IMR-90 (cell line): ENCODE measurements at regions not wholly inside any gene's neighbourhood (a gene's known extent, or its start where the extent isn't known, plus 50 kb on each side); places are given as distances from the start of the nearest gene placed in this dataset.

ENCODE experiments used
- FOS ChIP-seq: fragments of 150-350 bp; IDR thresholded peaks from 2 replicates; pipeline ENCODE4 v1.6.1; 2016; ENCODE audit warnings: low read depth, low read length
- TF ChIP-seq, protein P1 (sequence below): fragments of 150-350 bp; IDR thresholded peaks from 2 replicates; pipeline ENCODE4 v1.6.1; 2017; ENCODE audit warnings: mild to moderate bottlenecking, antibody characterized with exemption, low read length, low read depth
- TF ChIP-seq, protein P2 (sequence below): conservative IDR thresholded peaks from 2 replicates; pipeline ENCODE4 v1.5.1; 2012; ENCODE audit warnings: mild to moderate bottlenecking, low read depth, low read length, improper control_type of control experiment

DNA sequence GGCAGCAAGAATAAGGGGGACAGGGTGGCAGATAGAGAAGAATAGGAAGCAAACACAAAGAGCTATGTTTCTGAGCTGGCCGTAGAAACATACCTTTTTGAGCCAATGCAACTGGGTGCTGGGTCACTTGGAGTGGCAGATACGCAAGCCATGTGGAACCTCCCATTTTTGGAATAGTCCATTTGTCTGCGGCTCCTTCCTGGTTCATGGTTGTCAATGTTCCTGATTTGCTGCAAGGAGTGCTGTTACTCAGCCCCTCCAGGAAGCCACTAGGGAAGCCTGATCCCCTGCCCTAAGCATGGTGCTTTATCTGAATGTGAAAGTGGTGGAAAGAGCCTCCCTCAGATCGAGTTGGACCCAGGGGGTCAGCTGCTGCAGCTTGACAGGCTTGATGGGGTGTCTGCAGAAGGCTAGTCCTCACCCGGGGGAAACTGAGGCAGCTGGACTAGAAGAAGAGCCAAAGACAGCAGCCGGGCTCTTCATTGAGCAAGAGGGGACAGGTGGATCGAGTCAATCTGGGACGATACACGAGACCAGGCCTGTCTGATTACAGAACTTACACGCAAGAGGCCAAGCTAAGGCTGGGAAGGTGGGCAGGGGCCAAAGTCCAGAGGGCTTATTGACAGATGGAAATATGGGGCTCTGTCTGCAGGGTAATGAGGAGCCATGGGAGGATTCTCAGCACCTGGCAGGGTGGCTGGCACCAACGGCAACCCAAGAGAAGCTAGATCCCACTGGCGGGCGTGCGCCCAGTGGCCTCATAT, 57.4 kb upstream of the CTNNBL1 start:
- TF ChIP-seq, protein P1, sequence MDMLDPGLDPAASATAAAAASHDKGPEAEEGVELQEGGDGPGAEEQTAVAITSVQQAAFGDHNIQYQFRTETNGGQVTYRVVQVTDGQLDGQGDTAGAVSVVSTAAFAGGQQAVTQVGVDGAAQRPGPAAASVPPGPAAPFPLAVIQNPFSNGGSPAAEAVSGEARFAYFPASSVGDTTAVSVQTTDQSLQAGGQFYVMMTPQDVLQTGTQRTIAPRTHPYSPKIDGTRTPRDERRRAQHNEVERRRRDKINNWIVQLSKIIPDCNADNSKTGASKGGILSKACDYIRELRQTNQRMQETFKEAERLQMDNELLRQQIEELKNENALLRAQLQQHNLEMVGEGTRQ = no peak
- TF ChIP-seq, protein P2, sequence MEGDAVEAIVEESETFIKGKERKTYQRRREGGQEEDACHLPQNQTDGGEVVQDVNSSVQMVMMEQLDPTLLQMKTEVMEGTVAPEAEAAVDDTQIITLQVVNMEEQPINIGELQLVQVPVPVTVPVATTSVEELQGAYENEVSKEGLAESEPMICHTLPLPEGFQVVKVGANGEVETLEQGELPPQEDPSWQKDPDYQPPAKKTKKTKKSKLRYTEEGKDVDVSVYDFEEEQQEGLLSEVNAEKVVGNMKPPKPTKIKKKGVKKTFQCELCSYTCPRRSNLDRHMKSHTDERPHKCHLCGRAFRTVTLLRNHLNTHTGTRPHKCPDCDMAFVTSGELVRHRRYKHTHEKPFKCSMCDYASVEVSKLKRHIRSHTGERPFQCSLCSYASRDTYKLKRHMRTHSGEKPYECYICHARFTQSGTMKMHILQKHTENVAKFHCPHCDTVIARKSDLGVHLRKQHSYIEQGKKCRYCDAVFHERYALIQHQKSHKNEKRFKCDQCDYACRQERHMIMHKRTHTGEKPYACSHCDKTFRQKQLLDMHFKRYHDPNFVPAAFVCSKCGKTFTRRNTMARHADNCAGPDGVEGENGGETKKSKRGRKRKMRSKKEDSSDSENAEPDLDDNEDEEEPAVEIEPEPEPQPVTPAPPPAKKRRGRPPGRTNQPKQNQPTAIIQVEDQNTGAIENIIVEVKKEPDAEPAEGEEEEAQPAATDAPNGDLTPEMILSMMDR = no peak
- no peak for TF ChIP-seq FOS
